ENCODE measurements at regions not wholly inside any gene's neighbourhood (a gene's known extent, or its start where the extent isn't known, plus 50 kb on each side); places are given as distances from the start of the nearest gene placed in this dataset.

DNA sequence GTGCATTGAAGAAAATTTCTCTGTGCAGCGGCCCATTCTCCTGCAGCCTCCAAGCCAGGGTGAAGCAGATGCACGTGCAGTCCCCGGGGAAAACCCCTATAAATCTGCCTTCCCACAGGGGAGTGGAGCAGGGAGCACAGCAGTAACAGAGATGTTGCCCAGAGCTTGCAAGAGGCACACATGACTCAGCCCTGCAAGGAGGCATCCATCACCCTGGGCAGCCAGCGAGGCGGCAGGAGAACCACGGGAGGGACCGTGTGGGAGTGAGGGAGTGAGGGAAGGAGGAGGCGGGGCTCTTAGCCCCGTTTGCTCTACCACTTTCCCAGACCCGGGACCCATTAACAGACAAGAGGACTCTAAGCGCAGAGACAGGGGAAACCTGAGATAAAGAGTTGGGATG lies 96.2 kb upstream of the ARAP3 start:
- DNase-seq (ENCODE audit: low spot score): no peak

DNA sequence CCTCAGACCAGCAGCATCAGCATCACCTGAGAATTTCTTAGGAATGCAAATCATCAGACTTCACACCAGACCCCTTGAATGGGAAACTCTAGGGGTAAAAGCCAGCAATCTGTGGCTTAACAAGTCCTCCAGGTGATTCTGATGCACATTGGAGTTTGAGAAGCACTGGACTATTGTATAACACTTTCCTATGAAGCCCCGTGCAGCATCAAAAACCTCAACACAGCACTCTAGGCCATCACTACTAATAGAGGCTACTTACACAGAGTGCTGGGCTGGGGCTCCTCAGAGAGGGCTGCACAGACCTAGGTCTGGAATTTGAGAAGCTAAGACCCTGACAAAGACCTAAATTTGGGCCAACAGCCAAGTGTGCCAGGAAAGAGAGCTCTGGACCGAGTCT lies 95.7 kb upstream of the ARAP3 start:
- no peak for DNase-seq (ENCODE audit: low spot score)

GRCh38 chr5:141777130-141777529 lies 95.1 kb upstream of the ARAP3 start:
- no peak for DNase-seq (ENCODE audit: low spot score)

DNA sequence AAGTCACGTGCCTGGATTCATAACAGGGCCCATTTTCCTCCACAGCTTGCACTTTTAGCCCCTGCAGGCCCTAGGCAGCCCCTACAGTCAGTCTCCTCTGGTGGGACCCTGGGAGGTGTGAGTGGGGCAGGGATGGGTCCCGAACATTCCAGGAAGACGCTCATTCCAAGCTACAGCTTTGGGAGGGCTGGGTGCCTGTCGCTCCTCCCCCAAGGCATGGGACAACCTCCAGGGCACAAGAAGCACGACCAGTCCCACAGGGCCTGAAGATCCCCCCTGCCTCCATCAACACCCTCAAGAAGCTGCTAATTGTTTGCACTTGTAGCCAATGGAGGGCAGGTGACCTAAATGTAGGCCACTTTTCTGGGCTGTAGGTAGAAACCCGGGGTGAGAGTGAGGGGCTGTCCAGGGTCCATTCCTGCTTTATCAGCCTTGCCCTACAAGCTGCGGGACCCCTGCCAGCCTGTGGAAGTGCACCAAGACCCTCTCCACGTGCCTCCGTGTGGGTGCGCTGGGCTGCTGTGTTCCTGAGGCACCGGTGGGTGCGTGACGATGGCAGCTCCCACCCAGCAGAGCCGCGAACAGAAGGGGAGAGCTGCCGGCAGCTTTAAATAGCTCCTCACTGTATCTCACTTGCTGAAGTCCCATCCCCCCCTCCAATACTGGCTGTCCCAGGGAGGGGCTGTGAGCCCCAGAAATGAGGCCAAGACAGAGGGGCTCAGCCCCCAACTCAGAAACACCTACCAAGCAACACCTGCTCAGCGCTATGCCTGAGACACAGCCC lies 91.9 kb upstream of the ARAP3 start:
- DNase-seq (ENCODE audit: low spot score): no peak

- no peak for DNase-seq (ENCODE audit: low spot score)
Measured at GRCh38 chr5:141772281-141772680, 90.3 kb upstream of the ARAP3 start.

GRCh38 chr5:141771562-141771961 lies 89.5 kb upstream of the ARAP3 start:
- no peak for DNase-seq (ENCODE audit: low spot score)

DNA sequence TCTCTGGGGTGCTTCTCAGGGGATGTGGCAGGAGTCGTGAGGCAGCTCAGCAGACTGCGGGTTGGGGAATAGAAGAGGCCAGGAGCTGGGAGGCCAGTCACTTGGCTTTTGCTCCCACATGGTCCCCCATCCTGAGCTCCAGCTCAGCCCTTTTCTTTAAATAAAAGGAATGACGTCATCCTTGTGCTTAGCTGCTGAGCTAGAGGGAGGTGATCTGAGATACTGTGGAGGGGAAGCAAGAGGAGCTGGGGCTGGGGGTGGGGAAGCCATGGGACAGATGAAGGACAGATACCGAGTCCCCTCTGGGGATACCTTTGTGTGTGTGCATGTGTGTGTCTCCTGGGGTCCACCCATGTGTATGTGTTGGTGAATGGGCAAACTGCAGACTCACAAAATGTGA lies 89.0 kb upstream of the ARAP3 start:
- DNase-seq (ENCODE audit: low spot score): no peak

- DNase-seq (ENCODE audit: low spot score): no peak
Measured at GRCh38 chr5:141769671-141770070, 87.6 kb upstream of the ARAP3 start.

GRCh38 chr5:141767671-141768070 lies 85.6 kb upstream of the ARAP3 start:
- DNase-seq (ENCODE audit: low spot score): no peak

DNA sequence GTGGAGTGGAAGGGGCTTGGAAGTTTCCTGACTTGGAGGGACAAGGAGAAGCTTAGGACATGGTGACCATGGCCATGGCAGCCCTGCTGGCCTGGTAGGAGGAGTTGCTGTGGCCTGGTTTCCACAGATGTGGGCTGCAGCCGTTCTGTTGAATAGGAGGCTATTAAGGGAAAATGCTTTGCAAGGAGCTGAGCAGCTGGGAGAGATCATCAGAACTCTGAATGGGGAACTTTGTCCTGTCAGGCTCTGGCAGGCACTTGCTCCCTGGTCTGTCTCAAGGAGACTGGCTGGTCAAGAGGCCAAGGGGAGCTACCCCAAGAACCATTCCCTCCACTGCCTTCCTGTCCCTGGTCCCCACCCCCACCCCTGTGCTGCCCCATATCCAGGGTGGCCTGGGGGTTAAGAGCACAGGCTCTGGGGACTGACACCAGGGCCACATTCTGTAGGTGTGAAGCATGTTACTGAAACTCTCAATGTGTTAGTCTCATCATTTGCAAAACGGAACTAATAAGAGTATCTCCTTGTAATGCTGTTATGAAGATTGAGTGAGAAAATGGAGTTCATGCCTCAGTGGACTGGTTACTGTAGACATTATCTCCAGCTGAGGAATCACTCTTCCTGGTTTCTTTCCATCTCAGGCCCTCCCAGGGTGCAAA lies 84.0 kb upstream of the ARAP3 start:
- DNase-seq (ENCODE audit: low spot score): no peak

DNA sequence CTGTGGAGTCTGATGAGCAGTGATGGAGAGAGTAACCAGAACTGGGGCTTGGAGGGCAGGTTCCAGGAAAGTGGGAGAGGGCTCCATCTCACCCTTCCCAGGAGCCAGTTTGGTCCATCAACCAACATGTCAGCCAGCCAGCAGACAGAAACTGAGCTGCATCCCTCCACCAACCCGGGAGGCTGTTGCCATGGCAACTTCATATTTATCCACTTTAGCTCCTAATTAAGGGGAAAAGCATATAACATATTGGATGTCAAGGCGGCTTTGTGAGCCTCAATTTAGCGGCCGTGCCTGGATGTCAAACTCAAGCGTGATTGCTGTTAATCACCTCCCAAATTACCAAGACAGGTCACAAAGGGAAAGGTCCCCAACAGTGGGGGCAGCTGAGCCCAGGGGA lies 81.5 kb upstream of the ARAP3 start:
- no peak for DNase-seq (ENCODE audit: low spot score)

GRCh38 chr5:141762790-141763368 lies 80.8 kb upstream of the ARAP3 start:
- DNase-seq (ENCODE audit: low spot score): no peak

- no peak for DNase-seq (ENCODE audit: low spot score)
Measured at GRCh38 chr5:141762316-141762715, 80.3 kb upstream of the ARAP3 start.

- no peak for DNase-seq (ENCODE audit: low spot score)
Measured at GRCh38 chr5:141760753-141761152, 78.7 kb upstream of the ARAP3 start.

GRCh38 chr5:141760193-141760592 lies 78.2 kb upstream of the ARAP3 start:
- DNase-seq (ENCODE audit: low spot score): no peak

GRCh38 chr5:141758310-141758998 lies 76.4 kb upstream of the ARAP3 start:
- DNase-seq (ENCODE audit: low spot score): no peak

DNA sequence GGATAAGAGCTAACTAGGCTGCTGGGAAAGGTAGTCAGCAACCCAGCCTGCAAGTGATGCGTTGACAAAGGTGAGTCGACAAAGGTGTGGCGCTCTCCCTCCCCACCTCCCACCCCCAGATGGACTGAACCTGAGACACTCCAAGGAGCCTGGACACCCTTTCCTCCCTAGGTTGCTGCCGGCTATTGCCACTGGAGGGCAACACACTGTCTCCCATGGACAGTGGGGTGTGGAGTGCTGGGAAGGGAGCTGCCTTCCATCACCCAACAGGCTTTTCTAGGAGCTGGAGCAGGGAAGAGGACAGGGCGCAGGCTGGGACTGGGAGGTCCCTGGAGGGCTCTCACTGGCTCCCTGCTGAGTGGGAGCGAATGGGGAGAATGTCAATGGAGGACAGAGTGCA lies 75.4 kb upstream of the ARAP3 start:
- DNase-seq (ENCODE audit: low spot score): no peak

DNA sequence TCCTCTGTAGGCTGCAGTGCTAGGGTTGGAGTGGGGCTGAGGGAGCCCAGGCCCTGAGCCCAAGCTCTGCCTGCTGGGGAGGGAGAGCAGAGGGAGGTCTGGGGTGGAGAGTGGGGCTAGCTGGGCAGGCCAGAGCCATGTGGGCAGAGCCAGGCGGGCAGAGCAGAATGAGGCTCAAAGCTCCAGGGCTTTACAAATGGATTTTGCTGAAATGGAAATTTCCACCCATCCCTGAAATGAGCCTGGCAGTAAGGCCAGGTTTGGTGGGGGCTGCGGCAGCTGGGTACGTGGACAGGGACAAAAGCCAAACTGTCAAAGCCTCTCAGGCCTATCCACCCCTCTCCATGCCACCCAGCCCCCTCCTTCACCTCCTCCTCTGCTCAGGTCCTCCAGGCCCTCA lies 74.2 kb upstream of the ARAP3 start:
- no peak for DNase-seq (ENCODE audit: low spot score)

GRCh38 chr5:141753971-141754713 lies 72.1 kb upstream of the ARAP3 start:
- DNase-seq (ENCODE audit: low spot score): peak; percentile 62

GRCh38 chr5:141753143-141753970 lies 71.3 kb upstream of the ARAP3 start:
- no peak for DNase-seq (ENCODE audit: low spot score)

All from RKO (cell line).